Right lobe of liver (tissue), 6 donors: ENCODE measurements at regions not wholly inside any gene's neighbourhood (a gene's known extent, or its start where the extent isn't known, plus 50 kb on each side); places are given as distances from the start of the nearest gene placed in this dataset.

Experiments used
- ATAC-seq, 4 donors: fragments of 200-7000 bp; cut with Tn5 transposase; one replicate each; pipeline ENCODE4 v1.9.1; 2020; ENCODE audit warnings: mild to moderate bottlenecking in 4 of 4, moderate library complexity in 4 of 4
- DNase-seq, 3 donors: peaks; one replicate each; pipeline ENCODE4 v3.0.0-alpha.2; 2020
- H3K27ac ChIP-seq, 3 donors: fragments of 200-600 bp; one replicate each; pipeline ENCODE4 v1.8.0; 2022
- H3K27me3 ChIP-seq, 2 donors: fragments of 200-600 bp; one replicate each; pipeline ENCODE4 v1.8.0; 2022
- H3K36me3 ChIP-seq, 4 donors: fragments of 200-600 bp; sonication (generic) in 1 of 4; one replicate each; pipeline versions ENCODE4 v1.5.1 to v1.8.0; 2017 to 2022; ENCODE audit warnings: control low read depth in 1 of 4
- H3K4me1 ChIP-seq, 4 donors: fragments of 200-600 bp; sonication (generic) in 1 of 4; one replicate each; pipeline versions ENCODE4 v1.5.1 to v1.8.0; 2017 to 2022; ENCODE audit warnings: control low read depth in 1 of 4
- H3K4me3 ChIP-seq, 3 donors: fragments of 200-600 bp; one replicate each; pipeline ENCODE4 v1.8.0; 2022
- H3K9me3 ChIP-seq, 4 donors: fragments of 200-600 bp; sonication (generic) in 1 of 4; one replicate each; pipeline versions ENCODE4 v1.5.1 to v1.8.0; 2017 to 2022; ENCODE audit warnings: control low read depth in 1 of 4
- CTCF ChIP-seq, 4 donors: fragments of 200-600 bp in 3 of 4; fragments of 450-650 bp in 1 of 4; IDR thresholded peaks; one replicate each; pipeline versions ENCODE4 v1.5.1 to v1.8.0; 2016 to 2022; ENCODE audit warnings: antibody characterized with exemption in 4 of 4, mild to moderate bottlenecking in 2 of 4
- POLR2A ChIP-seq: fragments of 450-650 bp; IDR thresholded peaks from one replicate; pipeline ENCODE4 v1.6.1; 2017; ENCODE audit warnings: antibody characterized with exemption, mild to moderate bottlenecking
- WGBS: methylation state at CpG from one replicate; pipeline ENCODE4 v1.1.6; 2018; ENCODE audit warnings: low coverage, low lambda C conversion rate; ENCODE audit not compliant: insufficient coverage; ENCODE audit errors: missing lambda C conversion rate; 5-methylcytosine and 5-hydroxymethylcytosine counted together
- intact Hi-C, 2 donors: fragments of 100-400 bp; cut with DNase I; formaldehyde crosslinking; loops; one replicate each; pipeline versions ENCODE4 v1.11.2 to v1.14.1; 2022
- donor health status: DM: no; HTN: yes; CAD: no.
- donor health status: DM: no; HTN: no; CAD: no.
- donor health status: DM: no; HTN: no; CAD: no.
- donor health status: DM: no; HTN: yes; CAD: no.
- donor health status: DM: no; HTN: yes; CAD: no.

- ATAC-seq: no peak
- H3K4me1 ChIP-seq: no peaks in the 10 kb centered on the region
- H3K36me3 ChIP-seq: no peaks in the 10 kb centered on the region
- H3K27me3 ChIP-seq: no peaks in the 10 kb centered on the region
- H3K27ac ChIP-seq: no peak overlapping the region
- no peak for DNase-seq
- H3K4me3 ChIP-seq: no peak overlapping the region
- no peak for TF ChIP-seq POLR2A
- no peak for TF ChIP-seq CTCF (IDR thresholded peaks at IDR 0.05)
- H3K9me3 ChIP-seq: no peaks in the 10 kb centered on the region
- WGBS: 75% methylated on average over 2 of the region's 2 CpGs
- intact Hi-C loops: no loop called here
These were observed 815.9 kb downstream of the SLITRK6 start for GRCh38 chr13:84983321-84983720.

GRCh38 chr13:84980571-84980970, 818.6 kb downstream of the SLITRK6 start:
- WGBS: 11% methylated on average over 2 of the region's 2 CpGs
- no peak for DNase-seq
- ATAC-seq: no peak
- Histone ChIP-seq H3K36me3 (no peaks in the 10 kb centered on the region), H3K4me1 (no peaks in the 10 kb centered on the region), H3K27ac (no peak overlapping the region), H3K9me3 (no peaks in the 10 kb centered on the region), H3K27me3 (no peaks in the 10 kb centered on the region), H3K4me3 (no peak overlapping the region)
- intact Hi-C loops: no loop called here
- no peak for TF ChIP-seq POLR2A
- TF ChIP-seq CTCF (IDR thresholded peaks at IDR 0.05): no peak

- intact Hi-C loops: no loop called here
- Histone ChIP-seq H3K27ac (no peak overlapping the region), H3K36me3 (no peaks in the 10 kb centered on the region), H3K4me1 (no peaks in the 10 kb centered on the region), H3K4me3 (no peak overlapping the region), H3K9me3 (no peaks in the 10 kb centered on the region), H3K27me3 (no peaks in the 10 kb centered on the region)
- no peak for ATAC-seq
- TF ChIP-seq POLR2A: no peak
- no peak for TF ChIP-seq CTCF (IDR thresholded peaks at IDR 0.05)
- DNase-seq: no peak
These were observed 820.4 kb downstream of the SLITRK6 start for GRCh38 chr13:84978851-84979250.

GRCh38 chr13:84973661-84974060, 825.6 kb downstream of the SLITRK6 start:
- DNase-seq: no peak
- no peak overlapping the region for H3K4me3 ChIP-seq
- no peak for ATAC-seq
- H3K4me1 ChIP-seq: no peaks in the 10 kb centered on the region
- H3K27ac ChIP-seq: no peak overlapping the region
- WGBS: 31% methylated on average over 1 of the region's 1 CpG
- TF ChIP-seq CTCF (IDR thresholded peaks at IDR 0.05) (no peak), POLR2A (no peak)
- intact Hi-C loops: no loop called here
- H3K27me3 ChIP-seq: no peaks in the 10 kb centered on the region
- H3K9me3 ChIP-seq: no peaks in the 10 kb centered on the region
- no peaks in the 10 kb centered on the region for H3K36me3 ChIP-seq

- intact Hi-C loops: no loop called here
- ATAC-seq (no peak), DNase-seq (no peak)
- 68% methylated on average over 4 of the region's 4 CpGs for WGBS
- no peaks in the 10 kb centered on the region for H3K4me1 ChIP-seq
- TF ChIP-seq CTCF (IDR thresholded peaks at IDR 0.05) (no peak), POLR2A (no peak)
- H3K4me3 ChIP-seq: no peak overlapping the region
- no peak overlapping the region for H3K27ac ChIP-seq
- no peaks in the 10 kb centered on the region for H3K36me3 ChIP-seq
- H3K27me3 ChIP-seq: no peaks in the 10 kb centered on the region
- no peaks in the 10 kb centered on the region for H3K9me3 ChIP-seq
These were observed 826.3 kb downstream of the SLITRK6 start for GRCh38 chr13:84972907-84973306.
